ENCODE measurements at regions not wholly inside any gene's neighbourhood (a gene's known extent, or its start where the extent isn't known, plus 50 kb on each side); places are given as distances from the start of the nearest gene placed in this dataset.

DNA sequence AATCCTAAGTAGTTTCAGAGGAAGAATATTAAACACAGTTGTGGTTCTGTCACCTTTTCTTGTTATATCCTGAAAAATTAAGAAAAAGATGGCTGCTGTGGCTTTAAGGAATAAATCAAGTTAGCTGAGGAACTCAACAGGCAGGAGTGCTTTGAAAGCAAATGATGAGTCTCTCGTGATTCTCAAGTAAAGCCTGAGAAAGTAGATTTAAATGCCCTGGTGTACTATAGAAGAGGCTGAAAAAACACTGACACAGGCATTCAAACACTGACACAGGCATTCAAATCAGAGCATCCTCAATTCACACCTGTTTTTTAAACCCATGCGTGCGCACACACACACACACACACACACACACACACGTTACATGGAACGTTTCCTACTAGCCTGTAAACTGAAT is 218.6 kb downstream of the OGFRL1 start:
- TF ChIP-seq, protein P1, sequence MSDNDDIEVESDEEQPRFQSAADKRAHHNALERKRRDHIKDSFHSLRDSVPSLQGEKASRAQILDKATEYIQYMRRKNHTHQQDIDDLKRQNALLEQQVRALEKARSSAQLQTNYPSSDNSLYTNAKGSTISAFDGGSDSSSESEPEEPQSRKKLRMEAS (IDR thresholded peaks at IDR 0.05): no peak
- TF ChIP-seq POLR2A (IDR thresholded peaks at IDR 0.05; ENCODE audit: borderline replicate concordance, extremely low read depth, insufficient read depth, insufficient read length) (no peak), RAD21 (IDR thresholded peaks at IDR 0.05; ENCODE audit: low read depth) (no peak), EZH2 (IDR thresholded peaks at IDR 0.05) (no peak), JUND (IDR thresholded peaks at IDR 0.05) (no peak), POLR2AphosphoS5 (IDR thresholded peaks at IDR 0.05; ENCODE audit: low read depth, low read length) (no peak)
- TF ChIP-seq, protein P2, sequence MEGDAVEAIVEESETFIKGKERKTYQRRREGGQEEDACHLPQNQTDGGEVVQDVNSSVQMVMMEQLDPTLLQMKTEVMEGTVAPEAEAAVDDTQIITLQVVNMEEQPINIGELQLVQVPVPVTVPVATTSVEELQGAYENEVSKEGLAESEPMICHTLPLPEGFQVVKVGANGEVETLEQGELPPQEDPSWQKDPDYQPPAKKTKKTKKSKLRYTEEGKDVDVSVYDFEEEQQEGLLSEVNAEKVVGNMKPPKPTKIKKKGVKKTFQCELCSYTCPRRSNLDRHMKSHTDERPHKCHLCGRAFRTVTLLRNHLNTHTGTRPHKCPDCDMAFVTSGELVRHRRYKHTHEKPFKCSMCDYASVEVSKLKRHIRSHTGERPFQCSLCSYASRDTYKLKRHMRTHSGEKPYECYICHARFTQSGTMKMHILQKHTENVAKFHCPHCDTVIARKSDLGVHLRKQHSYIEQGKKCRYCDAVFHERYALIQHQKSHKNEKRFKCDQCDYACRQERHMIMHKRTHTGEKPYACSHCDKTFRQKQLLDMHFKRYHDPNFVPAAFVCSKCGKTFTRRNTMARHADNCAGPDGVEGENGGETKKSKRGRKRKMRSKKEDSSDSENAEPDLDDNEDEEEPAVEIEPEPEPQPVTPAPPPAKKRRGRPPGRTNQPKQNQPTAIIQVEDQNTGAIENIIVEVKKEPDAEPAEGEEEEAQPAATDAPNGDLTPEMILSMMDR (IDR thresholded peaks at IDR 0.05 in 2 of 3, conservative IDR thresholded peaks at IDR 0.05 in 1 of 3; ENCODE audit: borderline replicate concordance in 1 of 3, insufficient read depth in 1 of 3, low read depth in 2 of 3, low read length in 2 of 3): no peak

Data from HCT116 (cell line).